ENCODE measurements at regions not wholly inside any gene's neighbourhood (a gene's known extent, or its start where the extent isn't known, plus 50 kb on each side); places are given as distances from the start of the nearest gene placed in this dataset.

- DNase-seq, result no peak
Observed at GRCh38 chr10:128835361-128835760, 631.7 kb upstream of the MGMT start.

GRCh38 chr10:128837478-128837877 lies 629.6 kb upstream of the MGMT start:
- no peak for DNase-seq

GRCh38 chr10:128839134-128839533 lies 627.9 kb upstream of the MGMT start:
- DNase-seq, result no peak

GRCh38 chr10:128839701-128840100 lies 627.3 kb upstream of the MGMT start:
- no peak for DNase-seq

GRCh38 chr10:128843972-128844371 lies 623.1 kb upstream of the MGMT start:
- no peak for DNase-seq

GRCh38 chr10:128846927-128847326 lies 620.1 kb upstream of the MGMT start:
- no peak for DNase-seq

- DNase-seq, result no peak
Observed at GRCh38 chr10:128848810-128849209, 618.2 kb upstream of the MGMT start.

GRCh38 chr10:128850647-128851046 lies 616.4 kb upstream of the MGMT start:
- no peak for DNase-seq

- no peak for DNase-seq
Observed at GRCh38 chr10:128851281-128851680, 615.8 kb upstream of the MGMT start.

- no peak for DNase-seq
Observed at GRCh38 chr10:128851726-128852125, 615.3 kb upstream of the MGMT start.

- no peak for DNase-seq
Observed at GRCh38 chr10:128852449-128852848, 614.6 kb upstream of the MGMT start.

GRCh38 chr10:128852902-128853301 lies 614.1 kb upstream of the MGMT start:
- DNase-seq, result no peak

GRCh38 chr10:128853537-128853936 lies 613.5 kb upstream of the MGMT start:
- no peak for DNase-seq

- no peak for DNase-seq
Observed at GRCh38 chr10:128854204-128854603, 612.8 kb upstream of the MGMT start.

- DNase-seq, result no peak
Observed at GRCh38 chr10:128854963-128855362, 612.1 kb upstream of the MGMT start.

GRCh38 chr10:128855618-128856428 lies 611.2 kb upstream of the MGMT start:
- no peak for DNase-seq

GRCh38 chr10:128859738-128860386 lies 607.2 kb upstream of the MGMT start:
- DNase-seq, result no peak

- DNase-seq, result no peak
Observed at GRCh38 chr10:128860574-128860973, 606.5 kb upstream of the MGMT start.

GRCh38 chr10:128861018-128861901 lies 605.8 kb upstream of the MGMT start:
- DNase-seq, result no peak

- no peak for DNase-seq
Observed at GRCh38 chr10:128863411-128863810, 603.6 kb upstream of the MGMT start.

- no peak for DNase-seq
Observed at GRCh38 chr10:128863823-128864405, 603.1 kb upstream of the MGMT start.

GRCh38 chr10:128864554-128865295 lies 602.3 kb upstream of the MGMT start:
- DNase-seq, result no peak
